ENCODE measurements at regions not wholly inside any gene's neighbourhood (a gene's known extent, or its start where the extent isn't known, plus 50 kb on each side); places are given as distances from the start of the nearest gene placed in this dataset.
"Not testable (repeated sequence)": the region's sequence is repeated elsewhere in the genome, so short reads cannot be mapped to it uniquely, and the experiment has no call there.

- no peak for DNase-seq (ENCODE audit: low read depth in 2 of 2, low spot score in 1 of 2)
Observed at GRCh38 chr13:89153941-89154340, 1482.8 kb downstream of the SLITRK5 start.

- DNase-seq (ENCODE audit: low read depth in 2 of 2, low spot score in 1 of 2) = no peak
Observed at GRCh38 chr13:89163096-89163495, 1491.9 kb downstream of the SLITRK5 start.

- DNase-seq (ENCODE audit: low read depth in 2 of 2, low spot score in 1 of 2) = no peak
Observed at GRCh38 chr13:89165685-89166084, 1494.5 kb downstream of the SLITRK5 start.

- DNase-seq (ENCODE audit: low read depth in 2 of 2, low spot score in 1 of 2) = no peak
Observed at GRCh38 chr13:89169951-89170350, 1498.8 kb downstream of the SLITRK5 start.

- DNase-seq (ENCODE audit: low read depth in 2 of 2, low spot score in 1 of 2) = no peak
Observed at GRCh38 chr13:89181041-89181440, 1509.9 kb downstream of the SLITRK5 start.

GRCh38 chr13:89199138-89199537, 1528.0 kb downstream of the SLITRK5 start:
- DNase-seq (ENCODE audit: low read depth in 2 of 2, low spot score in 1 of 2) = no peak

- no peak for DNase-seq (ENCODE audit: low read depth in 2 of 2, low spot score in 1 of 2)
Observed at GRCh38 chr13:89204435-89204834, 1533.3 kb downstream of the SLITRK5 start.

GRCh38 chr13:89205856-89206520, 1534.8 kb downstream of the SLITRK5 start:
- no peak for DNase-seq (ENCODE audit: low read depth in 2 of 2, low spot score in 1 of 2)

- DNase-seq (ENCODE audit: low read depth in 2 of 2, low spot score in 1 of 2) = no peak
Observed at GRCh38 chr13:89212186-89212585, 1541.0 kb downstream of the SLITRK5 start.

- no peak for DNase-seq (ENCODE audit: low read depth in 2 of 2, low spot score in 1 of 2)
Observed at GRCh38 chr13:89214185-89214584, 1543.0 kb downstream of the SLITRK5 start.

GRCh38 chr13:89215319-89215718, 1544.1 kb downstream of the SLITRK5 start:
- not testable (repeated sequence) for DNase-seq (ENCODE audit: low read depth in 2 of 2, low spot score in 1 of 2)

- DNase-seq (ENCODE audit: low read depth in 2 of 2, low spot score in 1 of 2) = no peak
Observed at GRCh38 chr13:89217813-89218212, 1546.6 kb downstream of the SLITRK5 start.

- no peak for DNase-seq (ENCODE audit: low read depth in 2 of 2, low spot score in 1 of 2)
Observed at GRCh38 chr13:89221557-89222158, 1550.5 kb downstream of the SLITRK5 start.

GRCh38 chr13:89227356-89227755, 1556.2 kb downstream of the SLITRK5 start:
- DNase-seq (ENCODE audit: low read depth in 2 of 2, low spot score in 1 of 2) = no peak

GRCh38 chr13:89238496-89238895, 1567.3 kb downstream of the SLITRK5 start:
- DNase-seq (ENCODE audit: low read depth in 2 of 2, low spot score in 1 of 2) = no peak

GRCh38 chr13:89239361-89240127, 1568.4 kb downstream of the SLITRK5 start:
- no peak for DNase-seq (ENCODE audit: low read depth in 2 of 2, low spot score in 1 of 2)

- DNase-seq (ENCODE audit: low read depth in 2 of 2, low spot score in 1 of 2) = no peak
Observed at GRCh38 chr13:89255844-89256406, 1584.8 kb downstream of the SLITRK5 start.

- no peak for DNase-seq (ENCODE audit: low read depth in 2 of 2, low spot score in 1 of 2)
Observed at GRCh38 chr13:89267734-89268133, 1596.6 kb downstream of the SLITRK5 start.

- DNase-seq (ENCODE audit: low read depth in 2 of 2, low spot score in 1 of 2) = no peak
Observed at GRCh38 chr13:89269737-89270136, 1598.6 kb downstream of the SLITRK5 start.

- no peak for DNase-seq (ENCODE audit: low read depth in 2 of 2, low spot score in 1 of 2)
Observed at GRCh38 chr13:89270736-89271135, 1599.6 kb downstream of the SLITRK5 start.

- no peak for DNase-seq (ENCODE audit: low read depth in 2 of 2, low spot score in 1 of 2)
Observed at GRCh38 chr13:89279374-89279773, 1608.2 kb downstream of the SLITRK5 start.

GRCh38 chr13:89281331-89281730, 1610.2 kb downstream of the SLITRK5 start:
- DNase-seq (ENCODE audit: low read depth in 2 of 2, low spot score in 1 of 2) = no peak
